NB4 (cell line): ENCODE measurements at regions not wholly inside any gene's neighbourhood (a gene's known extent, or its start where the extent isn't known, plus 50 kb on each side); places are given as distances from the start of the nearest gene placed in this dataset.

Source experiments
- MYC ChIP-seq: IDR thresholded peaks from 2 replicates; pipeline ENCODE4 v1.6.1; 2011; ENCODE audit warnings: low read depth, low read length
- TF ChIP-seq, protein P1 (sequence below): IDR thresholded peaks from one replicate; pipeline ENCODE4 v1.5.1; 2012; ENCODE audit warnings: low read depth, low read length
- TF ChIP-seq, protein P2 (sequence below): IDR thresholded peaks from 2 replicates; pipeline ENCODE4 v1.6.1; 2011; ENCODE audit warnings: low read depth, low read length

DNA sequence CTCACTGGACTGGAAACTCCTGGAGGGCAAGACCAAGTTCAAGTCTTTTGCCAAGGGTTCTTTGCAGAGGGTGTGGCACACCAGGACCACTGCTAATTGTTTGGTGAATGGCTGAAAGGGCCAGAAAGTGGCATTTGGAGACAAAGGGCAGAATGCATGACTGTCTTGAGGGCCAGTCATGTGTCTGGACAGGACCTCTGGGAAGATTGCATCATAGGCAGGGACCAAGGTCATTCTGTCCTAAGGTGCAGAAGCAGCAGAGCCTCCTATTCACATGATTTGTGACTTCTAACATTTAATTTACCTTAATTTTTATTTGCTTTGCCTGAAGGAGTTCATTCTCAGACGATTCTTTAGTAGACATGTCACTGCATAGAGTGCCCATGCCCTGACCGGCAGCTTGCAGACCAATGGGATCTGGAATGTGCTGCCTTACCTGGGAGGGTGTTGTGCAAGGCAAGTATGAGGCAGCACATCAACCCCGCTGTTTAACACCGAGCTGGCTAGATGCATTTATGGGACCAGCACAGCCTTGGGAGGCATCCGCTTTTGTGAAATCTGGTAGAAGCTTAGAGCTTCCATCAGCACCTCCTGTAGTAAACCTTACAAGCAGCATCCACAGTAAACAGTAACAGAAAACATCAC is 62.3 kb upstream of the MAF start:
- TF ChIP-seq, protein P1, sequence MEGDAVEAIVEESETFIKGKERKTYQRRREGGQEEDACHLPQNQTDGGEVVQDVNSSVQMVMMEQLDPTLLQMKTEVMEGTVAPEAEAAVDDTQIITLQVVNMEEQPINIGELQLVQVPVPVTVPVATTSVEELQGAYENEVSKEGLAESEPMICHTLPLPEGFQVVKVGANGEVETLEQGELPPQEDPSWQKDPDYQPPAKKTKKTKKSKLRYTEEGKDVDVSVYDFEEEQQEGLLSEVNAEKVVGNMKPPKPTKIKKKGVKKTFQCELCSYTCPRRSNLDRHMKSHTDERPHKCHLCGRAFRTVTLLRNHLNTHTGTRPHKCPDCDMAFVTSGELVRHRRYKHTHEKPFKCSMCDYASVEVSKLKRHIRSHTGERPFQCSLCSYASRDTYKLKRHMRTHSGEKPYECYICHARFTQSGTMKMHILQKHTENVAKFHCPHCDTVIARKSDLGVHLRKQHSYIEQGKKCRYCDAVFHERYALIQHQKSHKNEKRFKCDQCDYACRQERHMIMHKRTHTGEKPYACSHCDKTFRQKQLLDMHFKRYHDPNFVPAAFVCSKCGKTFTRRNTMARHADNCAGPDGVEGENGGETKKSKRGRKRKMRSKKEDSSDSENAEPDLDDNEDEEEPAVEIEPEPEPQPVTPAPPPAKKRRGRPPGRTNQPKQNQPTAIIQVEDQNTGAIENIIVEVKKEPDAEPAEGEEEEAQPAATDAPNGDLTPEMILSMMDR: no peak
- TF ChIP-seq MYC: no peak
- TF ChIP-seq, protein P2, sequence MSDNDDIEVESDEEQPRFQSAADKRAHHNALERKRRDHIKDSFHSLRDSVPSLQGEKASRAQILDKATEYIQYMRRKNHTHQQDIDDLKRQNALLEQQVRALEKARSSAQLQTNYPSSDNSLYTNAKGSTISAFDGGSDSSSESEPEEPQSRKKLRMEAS: no peak
